Mesothelial cell of epicardium (in vitro differentiated cells): ENCODE measurements at regions not wholly inside any gene's neighbourhood (a gene's known extent, or its start where the extent isn't known, plus 50 kb on each side); places are given as distances from the start of the nearest gene placed in this dataset.

Source experiments
- DNase-seq, 2 experiments: peaks; one replicate each; pipeline ENCODE4 v3.0.0; 2021; ENCODE audit warnings: low spot score in 2 of 2; ENCODE audit not compliant: unreplicated experiment in 2 of 2
- H3K27ac Mint-ChIP-seq: 2 replicates; pipeline ENCODE4 v1.8.0; 2021; ENCODE audit warnings: mixed read lengths
- H3K27me3 Mint-ChIP-seq: 2 replicates; pipeline ENCODE4 v1.8.0; 2021; ENCODE audit warnings: low read depth, mixed read lengths
- H3K36me3 Mint-ChIP-seq: 2 replicates; pipeline ENCODE4 v1.8.0; 2021; ENCODE audit warnings: mixed read lengths
- H3K4me1 Mint-ChIP-seq: 2 replicates; pipeline ENCODE4 v1.8.0; 2021; ENCODE audit warnings: mixed read lengths
- H3K4me3 Mint-ChIP-seq: 2 replicates; pipeline ENCODE4 v1.8.0; 2021; ENCODE audit warnings: mild to moderate bottlenecking, moderate library complexity, mixed read lengths
- H3K9me3 Mint-ChIP-seq: 2 replicates; pipeline ENCODE4 v1.8.0; 2021; ENCODE audit warnings: mixed read lengths
- TF ChIP-seq, protein P1 (sequence below): fragments of 200-600 bp; sonication (generic); IDR thresholded peaks from one replicate; pipeline ENCODE4 v1.5.0; 2021; ENCODE audit warnings: antibody characterized with exemption; ENCODE audit not compliant: unreplicated experiment

DNA sequence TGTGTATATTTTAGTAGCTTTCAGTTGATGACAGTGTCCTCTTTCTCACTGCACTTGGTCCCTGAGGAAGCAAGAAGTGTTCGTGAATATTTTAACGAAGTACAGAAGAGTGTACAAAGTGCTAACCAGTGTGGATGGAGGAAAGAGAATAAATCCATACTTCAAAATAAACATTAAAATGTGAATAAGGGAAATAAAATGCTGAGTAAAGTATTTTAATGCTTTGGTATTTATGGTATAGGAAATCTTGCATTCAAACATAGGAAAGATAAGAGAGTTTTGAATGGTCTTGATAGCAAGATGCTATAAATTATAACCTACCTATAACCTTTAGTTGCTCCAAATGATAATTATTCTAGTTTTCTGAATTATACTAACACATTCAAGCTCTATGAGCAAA, 493.4 kb upstream of the EYS start:
- Mint-ChIP-seq H3K27me3 (no peaks in the 10 kb centered on the region), H3K9me3 (peaks cover 15% of the 10 kb centered on the region), H3K27ac (no peak overlapping the region), H3K4me3 (no peak overlapping the region), H3K4me1 (no peaks in the 10 kb centered on the region), H3K36me3 (no peaks in the 10 kb centered on the region)
- TF ChIP-seq, protein P1, sequence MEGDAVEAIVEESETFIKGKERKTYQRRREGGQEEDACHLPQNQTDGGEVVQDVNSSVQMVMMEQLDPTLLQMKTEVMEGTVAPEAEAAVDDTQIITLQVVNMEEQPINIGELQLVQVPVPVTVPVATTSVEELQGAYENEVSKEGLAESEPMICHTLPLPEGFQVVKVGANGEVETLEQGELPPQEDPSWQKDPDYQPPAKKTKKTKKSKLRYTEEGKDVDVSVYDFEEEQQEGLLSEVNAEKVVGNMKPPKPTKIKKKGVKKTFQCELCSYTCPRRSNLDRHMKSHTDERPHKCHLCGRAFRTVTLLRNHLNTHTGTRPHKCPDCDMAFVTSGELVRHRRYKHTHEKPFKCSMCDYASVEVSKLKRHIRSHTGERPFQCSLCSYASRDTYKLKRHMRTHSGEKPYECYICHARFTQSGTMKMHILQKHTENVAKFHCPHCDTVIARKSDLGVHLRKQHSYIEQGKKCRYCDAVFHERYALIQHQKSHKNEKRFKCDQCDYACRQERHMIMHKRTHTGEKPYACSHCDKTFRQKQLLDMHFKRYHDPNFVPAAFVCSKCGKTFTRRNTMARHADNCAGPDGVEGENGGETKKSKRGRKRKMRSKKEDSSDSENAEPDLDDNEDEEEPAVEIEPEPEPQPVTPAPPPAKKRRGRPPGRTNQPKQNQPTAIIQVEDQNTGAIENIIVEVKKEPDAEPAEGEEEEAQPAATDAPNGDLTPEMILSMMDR, result no peak
- no peak for DNase-seq

GRCh38 chr6:66199171-66199570, 492.1 kb upstream of the EYS start:
- no peak overlapping the region for H3K27ac Mint-ChIP-seq

GRCh38 chr6:66198062-66198624, 491.1 kb upstream of the EYS start:
- Mint-ChIP-seq H3K36me3 (no peaks in the 10 kb centered on the region), H3K4me3 (no peak overlapping the region), H3K4me1 (no peaks in the 10 kb centered on the region), H3K9me3 (peaks cover 14% of the 10 kb centered on the region), H3K27me3 (no peaks in the 10 kb centered on the region), H3K27ac (no peak overlapping the region)
- no peak for DNase-seq
- TF ChIP-seq, protein P1, result no peak

More at GRCh38 chr6:66199171-66199570, 492.1 kb upstream of the EYS start:
- TF ChIP-seq, protein P1, result no peak
- H3K4me1 Mint-ChIP-seq, result no peaks in the 10 kb centered on the region
- no peak overlapping the region for H3K4me3 Mint-ChIP-seq
- no peaks in the 10 kb centered on the region for H3K36me3 Mint-ChIP-seq
- H3K9me3 Mint-ChIP-seq, result peaks cover 14% of the 10 kb centered on the region
- no peaks in the 10 kb centered on the region for H3K27me3 Mint-ChIP-seq
- no peak for DNase-seq

- Mint-ChIP-seq H3K4me1 (no peaks in the 10 kb centered on the region), H3K27ac (no peak overlapping the region), H3K9me3 (peaks cover 18% of the 10 kb centered on the region), H3K36me3 (no peaks in the 10 kb centered on the region), H3K27me3 (no peaks in the 10 kb centered on the region), H3K4me3 (no peak overlapping the region)
- DNase-seq, result no peak
- TF ChIP-seq, protein P1, result no peak
Observed at GRCh38 chr6:66190858-66191257, 483.8 kb upstream of the EYS start.

GRCh38 chr6:66189915-66190314, 482.9 kb upstream of the EYS start:
- no peak for DNase-seq
- TF ChIP-seq, protein P1, result no peak
- no peaks in the 10 kb centered on the region for H3K4me1 Mint-ChIP-seq
- no peak overlapping the region for H3K4me3 Mint-ChIP-seq
- H3K9me3 Mint-ChIP-seq, result peaks cover 19% of the 10 kb centered on the region
- H3K27me3 Mint-ChIP-seq, result no peaks in the 10 kb centered on the region
- H3K36me3 Mint-ChIP-seq, result no peaks in the 10 kb centered on the region
- H3K27ac Mint-ChIP-seq, result no peak overlapping the region

- Mint-ChIP-seq H3K36me3 (no peaks in the 10 kb centered on the region), H3K4me3 (no peak overlapping the region), H3K9me3 (peaks cover 19% of the 10 kb centered on the region), H3K27me3 (no peaks in the 10 kb centered on the region), H3K4me1 (no peaks in the 10 kb centered on the region), H3K27ac (no peak overlapping the region)
- no peak for DNase-seq
- TF ChIP-seq, protein P1, result no peak
Observed at GRCh38 chr6:66186756-66187155, 479.7 kb upstream of the EYS start.
